ENCODE measurements at regions not wholly inside any gene's neighbourhood (a gene's known extent, or its start where the extent isn't known, plus 50 kb on each side); places are given as distances from the start of the nearest gene placed in this dataset.

DNA sequence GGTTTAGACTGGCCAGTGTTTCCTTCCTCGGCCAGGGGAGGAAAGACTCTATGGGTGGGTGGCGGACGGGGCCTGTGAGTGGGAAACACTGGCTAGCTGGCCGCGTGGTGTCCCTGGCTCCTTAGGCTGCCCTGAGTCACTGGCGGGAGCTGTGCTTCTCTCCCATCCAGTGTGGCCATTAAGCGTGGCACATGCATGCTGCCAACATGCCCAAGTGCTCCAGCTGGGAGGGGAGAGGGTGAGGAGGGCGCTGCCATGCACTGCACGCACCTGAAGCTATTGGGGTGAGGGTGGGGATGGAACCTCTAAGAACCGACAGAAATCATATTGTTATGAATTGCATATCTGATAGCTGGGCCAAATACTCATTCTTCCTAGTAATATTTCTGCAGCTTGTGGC lies 270.8 kb downstream of the CALCRL start:
- TF ChIP-seq, protein P1, sequence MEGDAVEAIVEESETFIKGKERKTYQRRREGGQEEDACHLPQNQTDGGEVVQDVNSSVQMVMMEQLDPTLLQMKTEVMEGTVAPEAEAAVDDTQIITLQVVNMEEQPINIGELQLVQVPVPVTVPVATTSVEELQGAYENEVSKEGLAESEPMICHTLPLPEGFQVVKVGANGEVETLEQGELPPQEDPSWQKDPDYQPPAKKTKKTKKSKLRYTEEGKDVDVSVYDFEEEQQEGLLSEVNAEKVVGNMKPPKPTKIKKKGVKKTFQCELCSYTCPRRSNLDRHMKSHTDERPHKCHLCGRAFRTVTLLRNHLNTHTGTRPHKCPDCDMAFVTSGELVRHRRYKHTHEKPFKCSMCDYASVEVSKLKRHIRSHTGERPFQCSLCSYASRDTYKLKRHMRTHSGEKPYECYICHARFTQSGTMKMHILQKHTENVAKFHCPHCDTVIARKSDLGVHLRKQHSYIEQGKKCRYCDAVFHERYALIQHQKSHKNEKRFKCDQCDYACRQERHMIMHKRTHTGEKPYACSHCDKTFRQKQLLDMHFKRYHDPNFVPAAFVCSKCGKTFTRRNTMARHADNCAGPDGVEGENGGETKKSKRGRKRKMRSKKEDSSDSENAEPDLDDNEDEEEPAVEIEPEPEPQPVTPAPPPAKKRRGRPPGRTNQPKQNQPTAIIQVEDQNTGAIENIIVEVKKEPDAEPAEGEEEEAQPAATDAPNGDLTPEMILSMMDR (IDR thresholded peaks at IDR 0.05) = no peak
- TF ChIP-seq EZH2 (IDR thresholded peaks at IDR 0.05) (no peak), EZH2phosphoT487 (IDR thresholded peaks at IDR 0.05) (no peak)

Data from neural progenitor cell (in vitro differentiated cells).